H1 (cell line): ENCODE measurements at regions not wholly inside any gene's neighbourhood (a gene's known extent, or its start where the extent isn't known, plus 50 kb on each side); places are given as distances from the start of the nearest gene placed in this dataset.

ENCODE experiments used
- CTCF ChIA-PET: fragments of 300-600 bp; sonication (Branson Sonifier 250); formaldehyde crosslinking; loops from one replicate; lab custom pipeline; 2021; ENCODE audit not compliant: partially characterized antibody; lab: Charles Lee
- POLR2A ChIA-PET: fragments of 300-600 bp; sonication (Branson Sonifier 250); formaldehyde crosslinking; loops from one replicate; lab custom pipeline; 2021; ENCODE audit warnings: inconsistent platforms; ENCODE audit not compliant: partially characterized antibody; lab: Charles Lee
- DNase-seq, 2 experiments: peaks; one replicate each; pipeline versions ENCODE4 v3.0.0 to v3.0.0-alpha.2; 2010 to 2022; ENCODE audit warnings: low spot score in 2 of 2, low read depth in 1 of 2, mixed read lengths in 1 of 2
- FAIRE-seq: peaks from 2 replicates; lab custom pipeline; 2011; peaks lifted over from hg19 to GRCh38; lab: Jason Lieb, UNC
- H2AFZ ChIP-seq: 2 replicates; pipeline ENCODE4 v1.8.1; 2012; ENCODE audit warnings: low read length, inconsistent platforms
- H2AK5ac ChIP-seq: 2 replicates; pipeline ENCODE4 v1.6.1; 2013; ENCODE audit warnings: low read depth, low read length
- H2BK120ac ChIP-seq: replicated peaks from 2 replicates; pipeline ENCODE3; 2013; ENCODE audit warnings: low read depth, low read length, inconsistent platforms
- H2BK12ac ChIP-seq: 2 replicates; pipeline ENCODE4 v1.6.1; 2013; ENCODE audit warnings: low read depth, low read length
- H2BK15ac ChIP-seq: 2 replicates; pipeline ENCODE4 v1.6.1; 2013; ENCODE audit warnings: low read length
- H2BK20ac ChIP-seq: 2 replicates; pipeline ENCODE4 v1.6.1; 2013; ENCODE audit warnings: low read length
- H2BK5ac ChIP-seq: 2 replicates; pipeline ENCODE4 v1.6.1; 2013; ENCODE audit warnings: low read depth, low read length
- H3K14ac ChIP-seq: 2 replicates; pipeline ENCODE4 v1.6.1; 2013; ENCODE audit warnings: inconsistent platforms; ENCODE audit not compliant: insufficient read length
- H3K18ac ChIP-seq: 2 replicates; pipeline ENCODE4 v1.6.1; 2013; ENCODE audit warnings: low read length; ENCODE audit errors: extremely low read depth
- H3K23ac ChIP-seq: 2 replicates; pipeline ENCODE4 v1.6.1; 2013; ENCODE audit warnings: inconsistent platforms; ENCODE audit not compliant: insufficient read length
- H3K23me2 ChIP-seq: 2 replicates; pipeline ENCODE4 v1.6.1; 2013; ENCODE audit warnings: low read depth, low read length
- H3K27ac ChIP-seq: 2 replicates; pipeline ENCODE4 v1.6.1; 2011; ENCODE audit warnings: low read depth, low read length, inconsistent platforms
- H3K27me3 ChIP-seq, 4 experiments: replicated peaks in 1 of 4; 1 replicate in 1 of 4; 2 replicates in 3 of 4; pipeline versions ENCODE4 v1.6.1 to v1.8.1; 2011 to 2013; ENCODE audit warnings: low read length in 3 of 4, mild to moderate bottlenecking in 3 of 4, inconsistent platforms in 2 of 4, mixed read lengths in 2 of 4, moderate library complexity in 1 of 4; ENCODE audit not compliant: control insufficient read depth in 3 of 4, insufficient read depth in 3 of 4; ENCODE audit errors: extremely low read depth in 1 of 4
- H3K36me3 ChIP-seq, 4 experiments: 2 replicates each; pipeline versions ENCODE4 v1.6.1 to v1.8.1; 2011 to 2013; ENCODE audit warnings: mild to moderate bottlenecking in 4 of 4, low read length in 3 of 4, moderate library complexity in 2 of 4, control low read depth in 1 of 4, inconsistent platforms in 1 of 4; ENCODE audit not compliant: insufficient read depth in 4 of 4, control insufficient read depth in 2 of 4
- H3K4ac ChIP-seq: replicated peaks from 2 replicates; pipeline ENCODE3; 2013; ENCODE audit warnings: low read length, low read depth, mixed read lengths, inconsistent platforms; ENCODE audit not compliant: insufficient read length
- H3K4me1 ChIP-seq, 4 experiments: replicated peaks in 1 of 4; 1 replicate in 1 of 4; 2 replicates in 3 of 4; pipeline versions ENCODE4 v1.6.1 to v1.8.1; 2011 to 2013; ENCODE audit warnings: low read length in 3 of 4, inconsistent platforms in 2 of 4, mixed read lengths in 1 of 4; ENCODE audit not compliant: insufficient read depth in 4 of 4, control insufficient read depth in 3 of 4
- H3K4me2 ChIP-seq, 2 experiments: 2 replicates each; pipeline versions ENCODE4 v1.6.1 to v1.8.1; 2011 to 2013; ENCODE audit warnings: low read depth in 2 of 2, low read length in 2 of 2, control low read depth in 1 of 2, inconsistent platforms in 1 of 2, mild to moderate bottlenecking in 1 of 2; ENCODE audit not compliant: insufficient read depth in 1 of 2
- H3K4me3 ChIP-seq, 4 experiments: fragments of 200-600, 300-600 bp in 1 of 4; sonication (generic), shearing (Covaris generic), sonication (Bioruptor Twin) in 1 of 4; 2 replicates each; pipeline versions ENCODE4 v1.5.1 to v1.8.1; 2011 to 2016; ENCODE audit warnings: low read length in 4 of 4, low read depth in 3 of 4, control low read depth in 2 of 4, inconsistent platforms in 2 of 4, mild to moderate bottlenecking in 2 of 4, mixed read lengths in 1 of 4, moderate library complexity in 1 of 4; ENCODE audit not compliant: insufficient read depth in 2 of 4; ENCODE audit errors: extremely low read depth in 1 of 4
- H3K56ac ChIP-seq: replicated peaks from 2 replicates; pipeline ENCODE3; 2013; ENCODE audit warnings: low read depth, mild to moderate bottlenecking, mixed read lengths, low read length, inconsistent platforms; ENCODE audit not compliant: insufficient read length
- H3K79me1 ChIP-seq: 2 replicates; pipeline ENCODE4 v1.6.1; 2013; ENCODE audit warnings: low read depth, low read length, control low read depth
- H3K79me2 ChIP-seq, 2 experiments: 2 replicates each; pipeline versions ENCODE4 v1.6.1 to v1.8.1; 2012 to 2013; ENCODE audit warnings: low read length in 2 of 2, mild to moderate bottlenecking in 2 of 2, inconsistent platforms in 1 of 2; ENCODE audit not compliant: insufficient read depth in 2 of 2, control insufficient read depth in 1 of 2
- H3K9ac ChIP-seq, 4 experiments: replicated peaks in 1 of 4; 1 replicate in 1 of 4; 2 replicates in 3 of 4; pipeline versions ENCODE4 v1.6.1 to v1.8.1; 2011 to 2013; ENCODE audit warnings: low read depth in 3 of 4, low read length in 3 of 4, control low read depth in 2 of 4, mild to moderate bottlenecking in 2 of 4, moderate library complexity in 2 of 4, inconsistent platforms in 1 of 4; ENCODE audit errors: extremely low read depth in 1 of 4
- H3K9me3 ChIP-seq, 2 experiments: 2 replicates each; pipeline versions ENCODE4 v1.6.1 to v1.8.1; 2012 to 2013; ENCODE audit warnings: mild to moderate bottlenecking in 2 of 2, moderate library complexity in 2 of 2, control low read depth in 1 of 2, inconsistent platforms in 1 of 2, low read depth in 1 of 2, low read length in 1 of 2, mixed read lengths in 1 of 2; ENCODE audit not compliant: insufficient read depth in 2 of 2
- H4K20me1 ChIP-seq, 2 experiments: replicated peaks in 1 of 2; 2 replicates each; pipeline versions ENCODE3 to v1.8.1; 2011 to 2013; ENCODE audit warnings: inconsistent platforms in 2 of 2, low read length in 2 of 2, mild to moderate bottlenecking in 1 of 2; ENCODE audit not compliant: insufficient read depth in 2 of 2, control insufficient read depth in 1 of 2
- H4K5ac ChIP-seq: 2 replicates; pipeline ENCODE4 v1.6.1; 2013; ENCODE audit warnings: low read length, low read depth, mixed read lengths, inconsistent platforms; ENCODE audit not compliant: insufficient read length
- H4K8ac ChIP-seq: 2 replicates; pipeline ENCODE4 v1.8.0; 2013; ENCODE audit warnings: mild to moderate bottlenecking, moderate library complexity, low read length, inconsistent platforms; ENCODE audit not compliant: insufficient read depth; ENCODE audit errors: extremely low read depth
- H4K91ac ChIP-seq: replicated peaks from 2 replicates; pipeline ENCODE3; 2013; ENCODE audit warnings: low read length, mixed read lengths, inconsistent platforms; ENCODE audit not compliant: insufficient read length
- BRCA1 ChIP-seq: IDR thresholded peaks from 2 replicates; pipeline ENCODE4 v1.6.1; 2012; ENCODE audit warnings: low read depth, low read length, improper control_type of control experiment
- CBX5 ChIP-seq: fragments of 300-800, 300-1000 bp; sonication (generic); IDR thresholded peaks from 2 replicates; pipeline ENCODE4 v1.7.1; 2016; ENCODE audit warnings: antibody characterized with exemption, low read length, low read depth
- CTBP2 ChIP-seq: IDR thresholded peaks from 2 replicates; pipeline ENCODE4 v1.7.0; 2011; ENCODE audit warnings: borderline replicate concordance, mild to moderate bottlenecking, moderate library complexity, mixed read lengths, low read length; ENCODE audit not compliant: insufficient read depth, insufficient read length
- JUND ChIP-seq: IDR thresholded peaks from 2 replicates; pipeline ENCODE4 v1.6.1; 2011; ENCODE audit warnings: mild to moderate bottlenecking, improper control_type of control experiment, low read length
- KDM5A ChIP-seq: fragments of 200-600 bp; IDR thresholded peaks from 2 replicates; pipeline ENCODE4 v1.7.1; 2012; ENCODE audit warnings: mild to moderate bottlenecking, low read length, inconsistent platforms, mixed read lengths
- NANOG ChIP-seq: IDR thresholded peaks from 2 replicates; pipeline ENCODE4 v1.6.1; 2011; ENCODE audit warnings: low read length, low read depth, mild to moderate bottlenecking, inconsistent platforms; ENCODE audit not compliant: insufficient read depth, poor library complexity, severe bottlenecking
- PHF8 ChIP-seq: fragments of 200-600 bp; sonication (generic); conservative IDR thresholded peaks from 2 replicates; pipeline ENCODE4 v1.7.1; 2012; ENCODE audit warnings: low read depth, mild to moderate bottlenecking, inconsistent platforms, low read length, moderate library complexity
- POLR2AphosphoS5 ChIP-seq: IDR thresholded peaks from 2 replicates; pipeline ENCODE4 v1.6.1; 2011; ENCODE audit warnings: low read depth, low read length
- SIN3A ChIP-seq, 2 experiments: IDR thresholded peaks in 1 of 2; conservative IDR thresholded peaks in 1 of 2; 2 replicates each; pipeline ENCODE4 v1.6.1; 2011 to 2012; ENCODE audit warnings: low read length in 2 of 2, improper control_type of control experiment in 1 of 2, low read depth in 1 of 2, mild to moderate bottlenecking in 1 of 2
- whole genome bisulfite sequencing, 2 experiments: shearing (Covaris generic) in 1 of 2; methylation state at CpG; one replicate each; pipeline versions ENCODE4 v1.1.6 to v1.1.7; 2013 to 2015; ENCODE audit warnings: low lambda C conversion rate in 2 of 2, mixed read lengths in 2 of 2, inconsistent platforms in 1 of 2, low coverage in 1 of 2, missing lambda C conversion rate in 1 of 2; ENCODE audit not compliant: insufficient replicate concordance in 2 of 2, insufficient coverage in 1 of 2, insufficient read length in 1 of 2; ENCODE audit errors: extremely low coverage in 1 of 2, missing lambda C conversion rate in 1 of 2; 5-methylcytosine and 5-hydroxymethylcytosine counted together
- TF ChIP-seq, protein P1 (sequence below), 3 experiments: IDR thresholded peaks; 1 replicate in 2 of 3; 2 replicates in 1 of 3; pipeline versions ENCODE4 v1.5.1 to v1.6.1; 2011; ENCODE audit warnings: low read length in 3 of 3, mild to moderate bottlenecking in 3 of 3, inconsistent platforms in 2 of 3, low read depth in 1 of 3, moderate library complexity in 1 of 3; ENCODE audit not compliant: insufficient read depth in 1 of 3; ENCODE audit errors: control extremely low read depth in 1 of 3

DNA sequence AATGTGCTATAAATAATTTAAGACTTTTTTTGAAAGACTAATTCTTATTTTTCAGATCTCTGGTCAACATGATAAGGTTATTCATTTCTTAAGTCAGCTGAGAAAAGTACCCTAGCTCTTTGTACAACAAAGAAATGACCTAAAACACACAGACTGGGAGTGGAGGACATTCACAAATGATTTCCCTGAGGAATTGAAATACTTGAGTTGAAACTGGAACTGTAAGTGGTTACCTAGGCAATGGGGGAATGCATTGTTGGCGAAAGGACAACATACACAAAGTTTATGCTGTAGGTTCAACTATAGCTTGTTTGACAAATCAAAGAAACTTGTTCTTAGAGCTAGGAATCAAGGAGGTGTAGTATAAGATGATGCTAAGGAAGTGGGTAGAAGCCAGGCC lies 915.5 kb downstream of the FAT4 start:
- ChIA-PET POLR2A (no interaction called here), CTCF (no interaction called here)
- H3K14ac ChIP-seq: no peak overlapping the region
- no peak overlapping the region for H2BK5ac ChIP-seq
- no peak overlapping the region for H4K5ac ChIP-seq
- no peak overlapping the region for H4K8ac ChIP-seq
- H3K56ac ChIP-seq: no peak overlapping the region
- no peaks in the 10 kb centered on the region for H3K79me2 ChIP-seq
- H3K27ac ChIP-seq: no peak overlapping the region
- no peak overlapping the region for H2BK120ac ChIP-seq
- FAIRE-seq (no peak), DNase-seq (no peak)
- no peaks in the 10 kb centered on the region for H3K4me1 ChIP-seq
- no peak overlapping the region for H3K23ac ChIP-seq
- H2AFZ ChIP-seq: no peak overlapping the region
- no peak for TF ChIP-seq JUND
- no peak for TF ChIP-seq PHF8
- TF ChIP-seq KDM5A: no peak
- no peak for TF ChIP-seq SIN3A (conservative IDR thresholded peaks at IDR 0.05 in 1 of 2, IDR thresholded peaks at IDR 0.05 in 1 of 2; ENCODE audit: low read depth in 1 of 2, low read length in 2 of 2)
- no peak for TF ChIP-seq BRCA1
- TF ChIP-seq CBX5: no peak
- no peak for TF ChIP-seq CTBP2
- TF ChIP-seq POLR2AphosphoS5: no peak
- TF ChIP-seq, protein P1, sequence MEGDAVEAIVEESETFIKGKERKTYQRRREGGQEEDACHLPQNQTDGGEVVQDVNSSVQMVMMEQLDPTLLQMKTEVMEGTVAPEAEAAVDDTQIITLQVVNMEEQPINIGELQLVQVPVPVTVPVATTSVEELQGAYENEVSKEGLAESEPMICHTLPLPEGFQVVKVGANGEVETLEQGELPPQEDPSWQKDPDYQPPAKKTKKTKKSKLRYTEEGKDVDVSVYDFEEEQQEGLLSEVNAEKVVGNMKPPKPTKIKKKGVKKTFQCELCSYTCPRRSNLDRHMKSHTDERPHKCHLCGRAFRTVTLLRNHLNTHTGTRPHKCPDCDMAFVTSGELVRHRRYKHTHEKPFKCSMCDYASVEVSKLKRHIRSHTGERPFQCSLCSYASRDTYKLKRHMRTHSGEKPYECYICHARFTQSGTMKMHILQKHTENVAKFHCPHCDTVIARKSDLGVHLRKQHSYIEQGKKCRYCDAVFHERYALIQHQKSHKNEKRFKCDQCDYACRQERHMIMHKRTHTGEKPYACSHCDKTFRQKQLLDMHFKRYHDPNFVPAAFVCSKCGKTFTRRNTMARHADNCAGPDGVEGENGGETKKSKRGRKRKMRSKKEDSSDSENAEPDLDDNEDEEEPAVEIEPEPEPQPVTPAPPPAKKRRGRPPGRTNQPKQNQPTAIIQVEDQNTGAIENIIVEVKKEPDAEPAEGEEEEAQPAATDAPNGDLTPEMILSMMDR (IDR thresholded peaks at IDR 0.05; ENCODE audit: control extremely low read depth in 1 of 3, insufficient read depth in 1 of 3, low read depth in 1 of 3, low read length in 3 of 3): no peak
- TF ChIP-seq NANOG: no peak
- no peaks in the 10 kb centered on the region for H3K36me3 ChIP-seq
- no peak overlapping the region for H2BK12ac ChIP-seq
- no peak overlapping the region for H3K4ac ChIP-seq
- no peak overlapping the region for H2AK5ac ChIP-seq
- no peaks in the 10 kb centered on the region for H3K23me2 ChIP-seq
- H3K4me2 ChIP-seq: no peak overlapping the region
- no peaks in the 10 kb centered on the region for H3K27me3 ChIP-seq
- H4K20me1 ChIP-seq: no peaks in the 10 kb centered on the region
- no peak overlapping the region for H3K4me3 ChIP-seq
- no peak overlapping the region for H2BK20ac ChIP-seq
- 100% methylated on average over 1 of the region's 1 CpG; no CpG with 5 or more reads in 1 of the 2 experiments for WGBS, 2 experiments
- H3K79me1 ChIP-seq: no peaks in the 10 kb centered on the region
- H3K9me3 ChIP-seq: no peaks in the 10 kb centered on the region
- no peak overlapping the region for H2BK15ac ChIP-seq
- H4K91ac ChIP-seq: no peak overlapping the region
- no peak overlapping the region for H3K18ac ChIP-seq
- H3K9ac ChIP-seq: no peak overlapping the region
